Natural killer cell (primary cell): ENCODE measurements at regions not wholly inside any gene's neighbourhood (a gene's known extent, or its start where the extent isn't known, plus 50 kb on each side); places are given as distances from the start of the nearest gene placed in this dataset.

Experiments used
- ATAC-seq, 3 donors: fragments of 150-1000 bp in 2 of 3; fragments of 200-7000 bp in 1 of 3; cut with Tn5 transposase; 1 replicate in 1 of 3; 2 replicates in 2 of 3; pipeline ENCODE4 v1.10.0; 2021; ENCODE audit warnings: mild to moderate bottlenecking in 2 of 3, moderate library complexity in 2 of 3
- DNase-seq, 2 donors: peaks; one replicate each; pipeline versions ENCODE4 v3.0.0 to v3.0.0-alpha.2; 2013 to 2021; ENCODE audit warnings: mixed read lengths in 1 of 2
- H3K27ac ChIP-seq: one replicate; pipeline ENCODE4 v1.5.1; 2013; ENCODE audit warnings: mild to moderate bottlenecking, low read length
- H3K27me3 ChIP-seq: one replicate; pipeline ENCODE4 v1.6.1; 2013; ENCODE audit warnings: low read length; ENCODE audit not compliant: control insufficient read depth, insufficient read depth
- H3K36me3 ChIP-seq: one replicate; pipeline ENCODE4 v1.6.1; 2013; ENCODE audit warnings: low read length; ENCODE audit not compliant: control insufficient read depth, insufficient read depth
- H3K4me1 ChIP-seq: one replicate; pipeline ENCODE4 v1.6.1; 2013; ENCODE audit warnings: low read length; ENCODE audit not compliant: control insufficient read depth, insufficient read depth
- H3K4me3 ChIP-seq: one replicate; pipeline ENCODE4 v1.5.1; 2013; ENCODE audit warnings: low read length
- H3K9me3 ChIP-seq: one replicate; pipeline ENCODE4 v1.6.1; 2013; ENCODE audit warnings: low read length; ENCODE audit not compliant: control insufficient read depth, insufficient read depth
- H3K27ac Mint-ChIP-seq, 2 donors: one replicate each; pipeline ENCODE4 v1.8.0; 2022; ENCODE audit warnings: mild to moderate bottlenecking in 2 of 2, mixed read lengths in 2 of 2, moderate library complexity in 1 of 2
- H3K27me3 Mint-ChIP-seq, 2 donors: one replicate each; pipeline ENCODE4 v1.8.0; 2022; ENCODE audit warnings: low read depth in 2 of 2, mixed read lengths in 2 of 2
- H3K36me3 Mint-ChIP-seq: one replicate; pipeline ENCODE4 v1.8.0; 2022; ENCODE audit warnings: mixed read lengths
- H3K4me1 Mint-ChIP-seq, 2 donors: one replicate each; pipeline ENCODE4 v1.8.0; 2022; ENCODE audit warnings: mixed read lengths in 2 of 2
- H3K4me3 Mint-ChIP-seq: one replicate; pipeline ENCODE4 v1.8.0; 2022; ENCODE audit warnings: mild to moderate bottlenecking, moderate library complexity, mixed read lengths
- H3K9me3 Mint-ChIP-seq, 2 donors: one replicate each; pipeline ENCODE4 v1.8.0; 2022; ENCODE audit warnings: mixed read lengths in 2 of 2
- WGBS: methylation state at CpG from one replicate; pipeline ENCODE4 v1.1.7; 2013; ENCODE audit warnings: missing lambda C conversion rate; ENCODE audit not compliant: insufficient coverage; 5-methylcytosine and 5-hydroxymethylcytosine counted together
- intact Hi-C: fragments of 100-400 bp; cut with micrococcal nuclease; formaldehyde crosslinking; loops from one replicate; pipeline ENCODE4 v1.14.2; 2022
- TF ChIP-seq, protein P1 (sequence below): fragments of 200-600 bp; IDR thresholded peaks from one replicate; pipeline ENCODE4 v1.8.0; 2022; ENCODE audit warnings: antibody characterized with exemption

- Mint-ChIP-seq H3K9me3 (peaks cover 5 to 7% of the 10 kb centered on the region in 2 donors), H3K4me1 (no peaks in the 10 kb centered on the region)
Measured at GRCh38 chr5:13278811-13279210, 665.7 kb downstream of the DNAH5 start.

DNA sequence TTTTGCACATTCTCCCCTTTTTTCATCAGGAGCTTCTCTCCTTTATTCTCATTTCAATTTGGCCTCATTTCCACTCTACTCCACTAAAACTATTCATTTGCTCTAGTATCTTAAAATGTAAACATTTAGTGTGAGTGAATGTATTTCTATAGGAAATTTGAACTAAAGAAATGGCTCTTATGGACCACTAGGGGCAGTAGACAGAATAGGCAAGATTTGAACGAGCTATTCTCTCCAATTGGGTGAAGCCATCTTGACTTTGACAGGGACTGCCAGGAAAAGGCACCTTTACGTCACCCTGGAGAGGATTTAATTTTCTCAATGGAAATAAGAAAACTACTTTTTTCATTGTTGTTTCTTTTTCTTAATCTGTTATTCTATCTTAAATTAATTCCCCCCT lies 666.3 kb downstream of the DNAH5 start:
- no peaks in the 10 kb centered on the region for H3K9me3 ChIP-seq
- H3K4me3 Mint-ChIP-seq: no peak overlapping the region
- intact Hi-C loops: no loop called here
- no peaks in the 10 kb centered on the region for H3K4me1 ChIP-seq
- H3K36me3 ChIP-seq: no peaks in the 10 kb centered on the region
- H3K27ac ChIP-seq: no peak overlapping the region
- H3K4me1 Mint-ChIP-seq: no peaks in the 10 kb centered on the region
- ATAC-seq: no peak
- no peak overlapping the region for H3K27ac Mint-ChIP-seq
- TF ChIP-seq, protein P1, sequence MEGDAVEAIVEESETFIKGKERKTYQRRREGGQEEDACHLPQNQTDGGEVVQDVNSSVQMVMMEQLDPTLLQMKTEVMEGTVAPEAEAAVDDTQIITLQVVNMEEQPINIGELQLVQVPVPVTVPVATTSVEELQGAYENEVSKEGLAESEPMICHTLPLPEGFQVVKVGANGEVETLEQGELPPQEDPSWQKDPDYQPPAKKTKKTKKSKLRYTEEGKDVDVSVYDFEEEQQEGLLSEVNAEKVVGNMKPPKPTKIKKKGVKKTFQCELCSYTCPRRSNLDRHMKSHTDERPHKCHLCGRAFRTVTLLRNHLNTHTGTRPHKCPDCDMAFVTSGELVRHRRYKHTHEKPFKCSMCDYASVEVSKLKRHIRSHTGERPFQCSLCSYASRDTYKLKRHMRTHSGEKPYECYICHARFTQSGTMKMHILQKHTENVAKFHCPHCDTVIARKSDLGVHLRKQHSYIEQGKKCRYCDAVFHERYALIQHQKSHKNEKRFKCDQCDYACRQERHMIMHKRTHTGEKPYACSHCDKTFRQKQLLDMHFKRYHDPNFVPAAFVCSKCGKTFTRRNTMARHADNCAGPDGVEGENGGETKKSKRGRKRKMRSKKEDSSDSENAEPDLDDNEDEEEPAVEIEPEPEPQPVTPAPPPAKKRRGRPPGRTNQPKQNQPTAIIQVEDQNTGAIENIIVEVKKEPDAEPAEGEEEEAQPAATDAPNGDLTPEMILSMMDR: no peak
- no peaks in the 10 kb centered on the region for H3K27me3 ChIP-seq
- no peak for DNase-seq
- 67% methylated on average over 1 of the region's 2 CpGs for WGBS
- no peak overlapping the region for H3K4me3 ChIP-seq
- H3K9me3 Mint-ChIP-seq: peaks cover 5 to 7% of the 10 kb centered on the region in 2 donors
- H3K27me3 Mint-ChIP-seq: no peaks in the 10 kb centered on the region
- H3K36me3 Mint-ChIP-seq: no peaks in the 10 kb centered on the region

More at GRCh38 chr5:13278811-13279210, 665.7 kb downstream of the DNAH5 start:
- Histone ChIP-seq H3K4me3 (no peak overlapping the region), H3K27me3 (no peaks in the 10 kb centered on the region), H3K36me3 (no peaks in the 10 kb centered on the region), H3K4me1 (no peaks in the 10 kb centered on the region), H3K27ac (no peak overlapping the region), H3K9me3 (no peaks in the 10 kb centered on the region)
- no peak overlapping the region for H3K27ac Mint-ChIP-seq
- whole genome bisulfite sequencing: 85% methylated on average over 2 of the region's 2 CpGs
- H3K4me3 Mint-ChIP-seq: no peak overlapping the region
- H3K36me3 Mint-ChIP-seq: no peaks in the 10 kb centered on the region
- intact Hi-C loops: no loop called here
- TF ChIP-seq, protein P1: no peak
- no peaks in the 10 kb centered on the region for H3K27me3 Mint-ChIP-seq
- ATAC-seq (no peak), DNase-seq (no peak)

- intact Hi-C loops: no loop called here
- no peak for ATAC-seq
- WGBS: 85% methylated on average over 1 of the region's 1 CpG
Measured at GRCh38 chr5:13276156-13276555, 668.3 kb downstream of the DNAH5 start.

DNA sequence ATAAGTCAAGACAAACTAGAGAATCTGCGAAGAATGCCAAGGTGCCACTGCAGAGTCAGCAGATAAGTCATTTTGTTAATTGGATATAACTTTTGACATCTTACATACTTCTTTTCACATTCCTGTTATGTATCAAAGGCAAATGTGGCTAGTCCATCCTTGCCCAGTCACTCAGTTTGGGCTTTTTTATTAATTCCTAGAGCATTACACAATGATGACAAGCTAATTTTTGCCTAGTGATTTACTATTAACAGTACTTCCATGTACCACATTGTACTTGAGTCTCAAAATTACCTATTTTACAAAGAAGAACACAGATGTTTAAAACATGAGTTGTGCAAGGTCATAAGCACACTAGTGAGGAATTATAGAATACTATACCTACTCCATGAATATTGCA lies 680.8 kb downstream of the DNAH5 start:
- WGBS: 100% methylated on average over 1 of the region's 1 CpG

More at GRCh38 chr5:13276156-13276555, 668.3 kb downstream of the DNAH5 start:
- H3K36me3 Mint-ChIP-seq: no peaks in the 10 kb centered on the region
- Histone ChIP-seq H3K27me3 (no peaks in the 10 kb centered on the region), H3K36me3 (no peaks in the 10 kb centered on the region), H3K4me1 (no peaks in the 10 kb centered on the region), H3K9me3 (no peaks in the 10 kb centered on the region), H3K27ac (no peak overlapping the region), H3K4me3 (no peak overlapping the region)
- H3K27ac Mint-ChIP-seq: no peak overlapping the region
- H3K9me3 Mint-ChIP-seq: peaks cover 5 to 7% of the 10 kb centered on the region in 2 donors
- no peaks in the 10 kb centered on the region for H3K4me1 Mint-ChIP-seq
- no peak for DNase-seq
- no peak overlapping the region for H3K4me3 Mint-ChIP-seq
- no peaks in the 10 kb centered on the region for H3K27me3 Mint-ChIP-seq
- TF ChIP-seq, protein P1: no peak

More for the DNA sequence above, 680.8 kb downstream of the DNAH5 start:
- Mint-ChIP-seq H3K36me3 (no peaks in the 10 kb centered on the region), H3K27ac (no peak overlapping the region), H3K27me3 (no peaks in the 10 kb centered on the region), H3K9me3 (peaks cover 0 to 4% of the 10 kb centered on the region in 2 donors), H3K4me3 (no peak overlapping the region), H3K4me1 (no peaks in the 10 kb centered on the region)
- Histone ChIP-seq H3K36me3 (no peaks in the 10 kb centered on the region), H3K27ac (no peak overlapping the region), H3K9me3 (no peaks in the 10 kb centered on the region), H3K4me1 (no peaks in the 10 kb centered on the region), H3K4me3 (no peak overlapping the region), H3K27me3 (no peaks in the 10 kb centered on the region)
- DNase-seq (no peak), ATAC-seq (no peak)
- TF ChIP-seq, protein P1: no peak
- intact Hi-C loops: no loop called here
